Fibroblast of lung (primary cell): ENCODE measurements at regions not wholly inside any gene's neighbourhood (a gene's known extent, or its start where the extent isn't known, plus 50 kb on each side); places are given as distances from the start of the nearest gene placed in this dataset.

ENCODE experiments used
- CTCF ChIP-seq, 2 donors: IDR thresholded peaks in 1 of 2; conservative IDR thresholded peaks in 1 of 2; 1 replicate in 1 of 2; 2 replicates in 1 of 2; pipeline ENCODE4 v1.5.1; 2011 to 2012; ENCODE audit warnings: low read length in 2 of 2, control low read depth in 1 of 2, inconsistent platforms in 1 of 2, low read depth in 1 of 2, mild to moderate bottlenecking in 1 of 2
- EZH2 ChIP-seq: IDR thresholded peaks from 2 replicates; pipeline ENCODE4 v1.5.1; 2012; ENCODE audit warnings: low read length, control low read depth, mild to moderate bottlenecking; ENCODE audit errors: missing control alignments

- TF ChIP-seq CTCF (conservative IDR thresholded peaks at IDR 0.05 in 1 of 2, IDR thresholded peaks at IDR 0.05 in 1 of 2; ENCODE audit: low read depth in 1 of 2, low read length in 2 of 2) (no peak), EZH2 (no peak)
Measured at GRCh38 chr2:6071519-6071918, 379.3 kb downstream of the SOX11 start.
